ENCODE measurements at regions not wholly inside any gene's neighbourhood (a gene's known extent, or its start where the extent isn't known, plus 50 kb on each side); places are given as distances from the start of the nearest gene placed in this dataset.

- POLR2A ChIA-PET, result no interaction called here
- DNase-seq (ENCODE audit: low read depth, low spot score), result no peak
- no peak for TF ChIP-seq CTCF (IDR thresholded peaks at IDR 0.05; ENCODE audit: insufficient read depth, low read length, missing control alignments)
- CTCF ChIA-PET, result no interaction called here
- no peak overlapping the region for H3K4me3 ChIP-seq (ENCODE audit: low read depth, low read length)
Measured at GRCh38 chr2:60678551-60678950, 77.5 kb upstream of the PAPOLG start.

- no peak for TF ChIP-seq CTCF (IDR thresholded peaks at IDR 0.05; ENCODE audit: insufficient read depth, low read length, missing control alignments)
- H3K4me3 ChIP-seq (ENCODE audit: low read depth, low read length), result no peak overlapping the region
- POLR2A ChIA-PET, result no interaction called here
- DNase-seq (ENCODE audit: low read depth, low spot score), result no peak
- CTCF ChIA-PET, result no interaction called here
Measured at GRCh38 chr2:60679036-60679780, 76.9 kb upstream of the PAPOLG start.

- DNase-seq (ENCODE audit: low read depth, low spot score), result no peak
- no peak overlapping the region for H3K4me3 ChIP-seq (ENCODE audit: low read depth, low read length)
- CTCF ChIA-PET, result interaction anchor here (4.1 to 6.8 kb wide), 2 partner anchors 14 to 18 kb away, joined by 21 to 60 read pairs; no protein-coding TSS in a partner anchor
- no peak for TF ChIP-seq CTCF (IDR thresholded peaks at IDR 0.05; ENCODE audit: insufficient read depth, low read length, missing control alignments)
- POLR2A ChIA-PET, result no interaction called here
Measured at GRCh38 chr2:60693551-60693950, 62.5 kb upstream of the PAPOLG start.

- no peak overlapping the region for H3K4me3 ChIP-seq (ENCODE audit: low read depth, low read length)
- POLR2A ChIA-PET, result no interaction called here
- TF ChIP-seq CTCF (IDR thresholded peaks at IDR 0.05; ENCODE audit: insufficient read depth, low read length, missing control alignments), result no peak
- CTCF ChIA-PET, result interaction anchor here (1.1 to 6.8 kb wide), 4 partner anchors 12 to 55 kb away, joined by 3 to 60 read pairs (median 6); no protein-coding TSS in a partner anchor
- no peak for DNase-seq (ENCODE audit: low read depth, low spot score)
Measured at GRCh38 chr2:60695793-60696192, 60.3 kb upstream of the PAPOLG start.

- POLR2A ChIA-PET, result no interaction called here
- CTCF ChIA-PET, result interaction anchor here (1.1 kb wide), 1 partner anchor 300 kb away, joined by 3 read pairs; no protein-coding TSS in a partner anchor
Measured at GRCh38 chr2:60699617-60700016, 56.5 kb upstream of the PAPOLG start.

More at GRCh38 chr2:60699617-60700016, 56.5 kb upstream of the PAPOLG start:
- no peak for DNase-seq (ENCODE audit: low read depth, low spot score)
- H3K4me3 ChIP-seq (ENCODE audit: low read depth, low read length), result no peak overlapping the region
- no peak for TF ChIP-seq CTCF (IDR thresholded peaks at IDR 0.05; ENCODE audit: insufficient read depth, low read length, missing control alignments)
